ENCODE measurements at regions not wholly inside any gene's neighbourhood (a gene's known extent, or its start where the extent isn't known, plus 50 kb on each side); places are given as distances from the start of the nearest gene placed in this dataset.

- in situ Hi-C loops (cut with MboI), result no loop called here
- 88 to 90% methylated on average over 3 of the region's 3 CpGs for WGBS, 2 experiments (ENCODE audit: low coverage in 1 of 2, low lambda C conversion rate in 2 of 2, missing lambda C conversion rate in 2 of 2)
- H3K4me3 ChIP-seq, result no peak overlapping the region
- no peaks in the 10 kb centered on the region for H3K9me2 ChIP-seq (ENCODE audit: insufficient read depth)
- no peak overlapping the region for H3K9ac ChIP-seq
- no peak overlapping the region for H3K27ac ChIP-seq
- no peaks in the 10 kb centered on the region for H3K79me2 ChIP-seq (ENCODE audit: insufficient read depth)
- no peaks in the 10 kb centered on the region for H3K27me3 ChIP-seq (replicated peaks; ENCODE audit: insufficient read depth)
- TF ChIP-seq EZH2phosphoT487 (IDR thresholded peaks at IDR 0.05; ENCODE audit: insufficient read depth, low read depth), result no peak
- TF ChIP-seq EZH2 (IDR thresholded peaks at IDR 0.05; ENCODE audit: insufficient read depth, poor library complexity, severe bottlenecking), result no peak
- DNase-seq, result no peak
- no peaks in the 10 kb centered on the region for H3K9me3 ChIP-seq (ENCODE audit: low read depth)
- H4K20me1 ChIP-seq (ENCODE audit: insufficient read depth), result no peaks in the 10 kb centered on the region
- H3F3A ChIP-seq (ENCODE audit: insufficient read depth), result peaks cover 8% of the 10 kb centered on the region; the same call in 1 of the 2 replicates
- H3K36me3 ChIP-seq (ENCODE audit: low read depth), result no peaks in the 10 kb centered on the region
- H2AFZ ChIP-seq, result no peak overlapping the region
- H3K4me1 ChIP-seq (ENCODE audit: insufficient read depth), result peaks cover 12% of the 10 kb centered on the region
- H3K4me2 ChIP-seq (ENCODE audit: unreplicated experiment), result no peak overlapping the region
Observed at GRCh38 chr14:85425507-85425906, 104.4 kb upstream of the FLRT2 start.

- H3K36me3 ChIP-seq (ENCODE audit: low read depth), result no peaks in the 10 kb centered on the region
- no peak overlapping the region for H3K9ac ChIP-seq
- no peak for DNase-seq
- in situ Hi-C loops (cut with MboI), result no loop called here
- 78 to 79% methylated on average over 4 of the region's 4 CpGs for whole genome bisulfite sequencing, 2 experiments (ENCODE audit: low coverage in 1 of 2, low lambda C conversion rate in 2 of 2, missing lambda C conversion rate in 2 of 2)
- no peak overlapping the region for H3K4me3 ChIP-seq
- no peaks in the 10 kb centered on the region for H3K9me2 ChIP-seq (ENCODE audit: insufficient read depth)
- no peaks in the 10 kb centered on the region for H4K20me1 ChIP-seq (ENCODE audit: insufficient read depth)
- no peaks in the 10 kb centered on the region for H3K9me3 ChIP-seq (ENCODE audit: low read depth)
- TF ChIP-seq EZH2phosphoT487 (IDR thresholded peaks at IDR 0.05; ENCODE audit: insufficient read depth, low read depth), result no peak
- TF ChIP-seq EZH2 (IDR thresholded peaks at IDR 0.05; ENCODE audit: insufficient read depth, poor library complexity, severe bottlenecking), result no peak
- no peak overlapping the region for H3K27ac ChIP-seq
- peaks cover 2% of the 10 kb centered on the region; the same call in 1 of the 2 replicates for H3F3A ChIP-seq (ENCODE audit: insufficient read depth)
- no peak overlapping the region for H3K4me2 ChIP-seq (ENCODE audit: unreplicated experiment)
- H3K27me3 ChIP-seq (replicated peaks; ENCODE audit: insufficient read depth), result no peaks in the 10 kb centered on the region
- no peak overlapping the region for H2AFZ ChIP-seq
- H3K79me2 ChIP-seq (ENCODE audit: insufficient read depth), result no peaks in the 10 kb centered on the region
- peaks cover 8% of the 10 kb centered on the region for H3K4me1 ChIP-seq (ENCODE audit: insufficient read depth)
Observed at GRCh38 chr14:85426068-85426935, 103.6 kb upstream of the FLRT2 start.

GRCh38 chr14:85428926-85429325 lies 101.0 kb upstream of the FLRT2 start:
- H2AFZ ChIP-seq, result no peak overlapping the region
- H3K36me3 ChIP-seq (ENCODE audit: low read depth), result no peaks in the 10 kb centered on the region
- no peak overlapping the region for H3K4me3 ChIP-seq
- H3K4me2 ChIP-seq (ENCODE audit: unreplicated experiment), result no peak overlapping the region
- 68 to 76% methylated on average over 2 of the region's 2 CpGs for WGBS, 2 experiments (ENCODE audit: low coverage in 1 of 2, low lambda C conversion rate in 2 of 2, missing lambda C conversion rate in 2 of 2)
- in situ Hi-C loops (cut with MboI), result no loop called here
- no peak overlapping the region for H3K27ac ChIP-seq
- H3F3A ChIP-seq (ENCODE audit: insufficient read depth), result no peaks in the 10 kb centered on the region
- no peaks in the 10 kb centered on the region for H3K9me2 ChIP-seq (ENCODE audit: insufficient read depth)
- no peaks in the 10 kb centered on the region for H3K4me1 ChIP-seq (ENCODE audit: insufficient read depth)
- TF ChIP-seq EZH2 (IDR thresholded peaks at IDR 0.05; ENCODE audit: insufficient read depth, poor library complexity, severe bottlenecking), result no peak
- TF ChIP-seq EZH2phosphoT487 (IDR thresholded peaks at IDR 0.05; ENCODE audit: insufficient read depth, low read depth), result no peak
- no peaks in the 10 kb centered on the region for H3K27me3 ChIP-seq (replicated peaks; ENCODE audit: insufficient read depth)
- no peaks in the 10 kb centered on the region for H3K9me3 ChIP-seq (ENCODE audit: low read depth)
- H3K79me2 ChIP-seq (ENCODE audit: insufficient read depth), result no peaks in the 10 kb centered on the region
- H4K20me1 ChIP-seq (ENCODE audit: insufficient read depth), result no peaks in the 10 kb centered on the region
- H3K9ac ChIP-seq, result no peak overlapping the region
- DNase-seq, result peak; percentile 24

- in situ Hi-C loops (cut with MboI), result no loop called here
- Histone ChIP-seq H3K27me3 (replicated peaks; ENCODE audit: insufficient read depth) (no peaks in the 10 kb centered on the region), H3K27ac (peak overlapping the region; percentile 28; the same call in 1 of the 2 replicates), H3F3A (ENCODE audit: insufficient read depth) (peaks cover 43% of the 10 kb centered on the region; the same call in 1 of the 2 replicates), H3K4me2 (ENCODE audit: unreplicated experiment) (peak overlapping the region; percentile 8), H3K4me1 (ENCODE audit: insufficient read depth) (peaks cover 53% of the 10 kb centered on the region), H3K9me2 (ENCODE audit: insufficient read depth) (no peaks in the 10 kb centered on the region), H3K36me3 (ENCODE audit: low read depth) (no peaks in the 10 kb centered on the region), H4K20me1 (ENCODE audit: insufficient read depth) (no peaks in the 10 kb centered on the region), H3K4me3 (no peak overlapping the region), H3K79me2 (ENCODE audit: insufficient read depth) (no peaks in the 10 kb centered on the region), H2AFZ (no peak overlapping the region), H3K9me3 (ENCODE audit: low read depth) (no peaks in the 10 kb centered on the region), H3K9ac (no peak overlapping the region)
- TF ChIP-seq EZH2 (IDR thresholded peaks at IDR 0.05; ENCODE audit: insufficient read depth, poor library complexity, severe bottlenecking) (no peak), EZH2phosphoT487 (IDR thresholded peaks at IDR 0.05; ENCODE audit: insufficient read depth, low read depth) (no peak)
- 65 to 67% methylated on average over 1 of the region's 1 CpG for WGBS, 2 experiments (ENCODE audit: low coverage in 1 of 2, low lambda C conversion rate in 2 of 2, missing lambda C conversion rate in 2 of 2)
- peak; percentile 71 for DNase-seq
Observed at GRCh38 chr14:85437148-85437547, 92.8 kb upstream of the FLRT2 start.
